ENCODE measurements at regions not wholly inside any gene's neighbourhood (a gene's known extent, or its start where the extent isn't known, plus 50 kb on each side); places are given as distances from the start of the nearest gene placed in this dataset.
"Not testable (repeated sequence)": the region's sequence is repeated elsewhere in the genome, so short reads cannot be mapped to it uniquely, and the experiment has no call there.

GRCh38 chr12:29026419-29026818 is 122.7 kb upstream of the FAR2 start:
- intact Hi-C loops (cut with DNase I), result no loop called here
- Histone ChIP-seq H3K27ac (no peak overlapping the region), H3K4me3 (no peak overlapping the region), H3K9me3 (no peaks in the 10 kb centered on the region), H3K4me1 (no peaks in the 10 kb centered on the region), H3K36me3 (replicated peaks in 1 of 2; ENCODE audit: insufficient read depth in 1 of 2, low read depth in 2 of 2) (no peaks in the 10 kb centered on the region), H3K27me3 (no peaks in the 10 kb centered on the region)
- WGBS, 2 donors, result 54 to 69% methylated on average over 4 of the region's 4 CpGs
- no peak for ATAC-seq
- no peak for DNase-seq
- TF ChIP-seq CTCF (IDR thresholded peaks at IDR 0.05) (no peak), POLR2A (IDR thresholded peaks at IDR 0.05) (no peak)

- H3K4me1 ChIP-seq; H3K27ac ChIP-seq; H3K36me3 ChIP-seq (replicated peaks in 1 of 2; ENCODE audit: insufficient read depth in 1 of 2, low read depth in 2 of 2); ATAC-seq; H3K27me3 ChIP-seq; DNase-seq; H3K9me3 ChIP-seq; intact Hi-C loops (cut with DNase I); H3K4me3 ChIP-seq: not testable (repeated sequence)
- 77 to 83% methylated on average over 8 of the region's 8 CpGs for WGBS, 2 donors
Measured at GRCh38 chr12:29029484-29029883, 119.6 kb upstream of the FAR2 start.

GRCh38 chr12:29030006-29030405 is 119.1 kb upstream of the FAR2 start:
- TF ChIP-seq POLR2A (IDR thresholded peaks at IDR 0.05) (no peak), CTCF (IDR thresholded peaks at IDR 0.05) (no peak)
- ATAC-seq (no peak), DNase-seq (no peak)
- no peaks in the 10 kb centered on the region for H3K36me3 ChIP-seq (replicated peaks in 1 of 2; ENCODE audit: insufficient read depth in 1 of 2, low read depth in 2 of 2)
- H3K4me3 ChIP-seq, result no peak overlapping the region
- WGBS, 2 donors, result 33 to 47% methylated on average over 1 of the region's 1 CpG
- intact Hi-C loops (cut with DNase I), result no loop called here
- H3K4me1 ChIP-seq, result no peaks in the 10 kb centered on the region
- H3K9me3 ChIP-seq, result no peaks in the 10 kb centered on the region
- H3K27me3 ChIP-seq, result no peaks in the 10 kb centered on the region
- no peak overlapping the region for H3K27ac ChIP-seq

- TF ChIP-seq POLR2A (IDR thresholded peaks at IDR 0.05) (no peak), CTCF (IDR thresholded peaks at IDR 0.05) (no peak)
- no peaks in the 10 kb centered on the region for H3K9me3 ChIP-seq
- 78% methylated on average over 2 of the region's 2 CpGs for WGBS, 2 donors
- DNase-seq (no peak), ATAC-seq (no peak)
- no peak overlapping the region for H3K27ac ChIP-seq
- no peak overlapping the region for H3K4me3 ChIP-seq
- H3K27me3 ChIP-seq, result no peaks in the 10 kb centered on the region
- intact Hi-C loops (cut with DNase I), result no loop called here
- H3K36me3 ChIP-seq (replicated peaks in 1 of 2; ENCODE audit: insufficient read depth in 1 of 2, low read depth in 2 of 2), result no peaks in the 10 kb centered on the region
- H3K4me1 ChIP-seq, result no peaks in the 10 kb centered on the region
Measured at GRCh38 chr12:29032446-29032845, 116.6 kb upstream of the FAR2 start.

- 59 to 61% methylated on average over 2 of the region's 2 CpGs for WGBS, 2 donors
- Histone ChIP-seq H3K9me3 (no peaks in the 10 kb centered on the region), H3K4me1 (no peaks in the 10 kb centered on the region), H3K36me3 (replicated peaks in 1 of 2; ENCODE audit: insufficient read depth in 1 of 2, low read depth in 2 of 2) (no peaks in the 10 kb centered on the region), H3K27me3 (no peaks in the 10 kb centered on the region), H3K27ac (no peak overlapping the region), H3K4me3 (no peak overlapping the region)
- intact Hi-C loops (cut with DNase I), result no loop called here
- ATAC-seq (no peak), DNase-seq (no peak)
- TF ChIP-seq CTCF (IDR thresholded peaks at IDR 0.05), result no peak
- TF ChIP-seq POLR2A (IDR thresholded peaks at IDR 0.05), result no peak
Measured at GRCh38 chr12:29033519-29033918, 115.6 kb upstream of the FAR2 start.
